Choroid plexus epithelial cell (primary cell): ENCODE measurements at regions not wholly inside any gene's neighbourhood (a gene's known extent, or its start where the extent isn't known, plus 50 kb on each side); places are given as distances from the start of the nearest gene placed in this dataset.

ENCODE experiments used
- DNase-seq: peaks from one replicate; pipeline ENCODE4 v3.0.0-alpha.2; 2010; ENCODE audit warnings: low read depth
- H3K4me3 ChIP-seq: 2 replicates; pipeline ENCODE4 v1.5.1; 2011; ENCODE audit warnings: low read depth, mild to moderate bottlenecking, control low read depth, low read length, moderate library complexity
- CTCF ChIP-seq: conservative IDR thresholded peaks from 2 replicates; pipeline ENCODE4 v1.5.1; 2011; ENCODE audit warnings: low read depth, mild to moderate bottlenecking, control low read depth, inconsistent platforms, low read length, moderate library complexity

- no peak for DNase-seq
Observed at GRCh38 chr6:156650896-156651390, 126.2 kb upstream of the ARID1B start.

GRCh38 chr6:156648616-156649015 lies 128.6 kb upstream of the ARID1B start:
- H3K4me3 ChIP-seq, result no peak overlapping the region
- DNase-seq, result no peak
- no peak for TF ChIP-seq CTCF

More at GRCh38 chr6:156650896-156651390, 126.2 kb upstream of the ARID1B start:
- no peak overlapping the region for H3K4me3 ChIP-seq
- TF ChIP-seq CTCF, result no peak

DNA sequence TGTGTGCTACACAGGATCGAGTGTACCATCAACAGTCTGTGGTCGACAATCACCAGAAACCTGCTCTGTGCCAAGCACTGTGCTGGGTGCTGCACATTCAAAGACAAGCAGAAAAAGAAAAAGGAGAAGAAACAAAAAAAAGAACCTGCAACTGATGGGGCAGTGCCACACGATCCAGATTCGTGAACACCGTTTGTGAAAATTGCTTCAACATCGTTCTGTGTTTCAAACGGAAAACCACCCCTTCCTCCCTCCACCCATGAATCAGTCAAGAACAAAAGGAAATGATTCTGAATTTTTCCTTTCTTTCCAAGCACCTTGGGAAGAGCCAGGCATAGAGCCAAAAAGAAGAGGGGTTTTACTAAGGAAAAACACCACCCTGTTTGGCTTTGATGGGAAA lies 129.2 kb upstream of the ARID1B start:
- H3K4me3 ChIP-seq, result no peak overlapping the region
- DNase-seq, result no peak

DNA sequence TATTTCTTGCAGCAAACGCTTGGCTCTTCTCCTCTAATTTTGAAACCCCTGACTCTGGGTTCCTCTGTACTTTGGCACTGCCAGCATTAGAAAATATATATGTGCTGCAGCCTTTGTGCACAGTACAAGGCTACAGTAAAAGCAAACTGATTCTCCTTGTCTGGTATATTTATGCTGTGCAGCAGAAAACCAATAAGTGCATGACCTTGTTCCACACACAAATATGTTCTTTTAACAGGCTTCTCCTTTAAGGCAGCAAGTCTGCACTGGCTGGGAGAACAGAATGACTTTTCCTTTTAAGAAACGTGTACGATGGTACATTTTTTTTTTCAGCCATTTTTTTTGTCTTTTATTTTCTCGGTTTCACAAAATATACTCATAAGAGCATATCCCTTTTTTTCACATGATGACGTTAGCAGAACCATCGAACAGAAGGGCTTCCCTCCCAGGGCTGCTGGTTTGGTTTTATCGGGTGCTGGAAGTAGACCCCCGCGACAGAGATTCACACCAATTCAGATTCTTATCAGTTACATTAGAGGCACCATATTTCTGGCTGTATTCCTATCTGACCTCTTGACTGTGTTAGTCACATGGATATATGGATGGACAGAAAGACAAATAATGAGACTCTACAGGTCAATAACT lies 129.9 kb upstream of the ARID1B start:
- no peak for TF ChIP-seq CTCF
- H3K4me3 ChIP-seq, result no peak overlapping the region
- no peak for DNase-seq

More for the DNA sequence above, 129.2 kb upstream of the ARID1B start:
- TF ChIP-seq CTCF, result no peak

- no peak overlapping the region for H3K4me3 ChIP-seq
- no peak for DNase-seq
Observed at GRCh38 chr6:156646496-156646895, 130.7 kb upstream of the ARID1B start.

DNA sequence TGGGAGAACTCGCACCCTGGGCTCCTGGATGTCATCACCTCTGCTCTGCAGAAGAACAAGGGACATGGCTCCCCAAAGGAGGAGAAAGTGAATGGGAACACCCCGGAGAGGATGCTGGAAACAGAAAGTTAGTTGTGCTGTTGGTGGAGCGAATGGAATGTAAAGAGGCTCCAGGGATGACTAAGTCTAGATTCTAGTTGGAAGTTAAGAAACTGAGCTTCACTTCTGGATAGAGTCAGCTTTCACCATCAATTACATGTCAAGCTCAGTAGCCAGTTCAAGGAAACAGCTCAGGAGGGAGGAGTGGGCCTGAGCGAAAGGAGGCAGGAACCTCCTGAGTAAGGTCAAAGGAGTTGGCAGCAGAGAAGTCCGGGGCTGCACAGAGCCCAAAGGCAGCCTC lies 132.1 kb upstream of the ARID1B start:
- no peak for TF ChIP-seq CTCF
- peak; percentile 24 for DNase-seq
- no peak overlapping the region for H3K4me3 ChIP-seq

More at GRCh38 chr6:156646496-156646895, 130.7 kb upstream of the ARID1B start:
- TF ChIP-seq CTCF, result no peak
